Right lobe of liver (tissue), 6 donors: ENCODE measurements at regions not wholly inside any gene's neighbourhood (a gene's known extent, or its start where the extent isn't known, plus 50 kb on each side); places are given as distances from the start of the nearest gene placed in this dataset.

Experiments used
- ATAC-seq, 4 donors: fragments of 200-7000 bp; cut with Tn5 transposase; one replicate each; pipeline ENCODE4 v1.9.1; 2020; ENCODE audit warnings: mild to moderate bottlenecking in 4 of 4, moderate library complexity in 4 of 4
- DNase-seq, 3 donors: peaks; one replicate each; pipeline ENCODE4 v3.0.0-alpha.2; 2020
- H3K27ac ChIP-seq, 3 donors: fragments of 200-600 bp; one replicate each; pipeline ENCODE4 v1.8.0; 2022
- H3K27me3 ChIP-seq, 2 donors: fragments of 200-600 bp; one replicate each; pipeline ENCODE4 v1.8.0; 2022
- H3K36me3 ChIP-seq, 4 donors: fragments of 200-600 bp; sonication (generic) in 1 of 4; one replicate each; pipeline versions ENCODE4 v1.5.1 to v1.8.0; 2017 to 2022; ENCODE audit warnings: control low read depth in 1 of 4
- H3K4me1 ChIP-seq, 4 donors: fragments of 200-600 bp; sonication (generic) in 1 of 4; one replicate each; pipeline versions ENCODE4 v1.5.1 to v1.8.0; 2017 to 2022; ENCODE audit warnings: control low read depth in 1 of 4
- H3K4me3 ChIP-seq, 3 donors: fragments of 200-600 bp; one replicate each; pipeline ENCODE4 v1.8.0; 2022
- H3K9me3 ChIP-seq, 4 donors: fragments of 200-600 bp; sonication (generic) in 1 of 4; one replicate each; pipeline versions ENCODE4 v1.5.1 to v1.8.0; 2017 to 2022; ENCODE audit warnings: control low read depth in 1 of 4
- POLR2A ChIP-seq: fragments of 450-650 bp; IDR thresholded peaks from one replicate; pipeline ENCODE4 v1.6.1; 2017; ENCODE audit warnings: antibody characterized with exemption, mild to moderate bottlenecking
- WGBS: methylation state at CpG from one replicate; pipeline ENCODE4 v1.1.6; 2018; ENCODE audit warnings: low coverage, low lambda C conversion rate; ENCODE audit not compliant: insufficient coverage; ENCODE audit errors: missing lambda C conversion rate; 5-methylcytosine and 5-hydroxymethylcytosine counted together
- intact Hi-C, 2 donors: fragments of 100-400 bp; cut with DNase I; formaldehyde crosslinking; loops; one replicate each; pipeline versions ENCODE4 v1.11.2 to v1.14.1; 2022
- TF ChIP-seq, protein P1 (sequence below), 4 donors: fragments of 200-600 bp in 3 of 4; fragments of 450-650 bp in 1 of 4; IDR thresholded peaks; one replicate each; pipeline versions ENCODE4 v1.5.1 to v1.8.0; 2016 to 2022; ENCODE audit warnings: antibody characterized with exemption in 4 of 4, mild to moderate bottlenecking in 2 of 4
- donor health status: DM: no; HTN: yes; CAD: no.
- donor health status: DM: no; HTN: no; CAD: no.
- donor health status: DM: no; HTN: no; CAD: no.
- donor health status: DM: no; HTN: yes; CAD: no.
- donor health status: DM: no; HTN: yes; CAD: no.

GRCh38 chr9:88810826-88811225 is 180.4 kb upstream of the S1PR3 start:
- Histone ChIP-seq H3K27ac (no peak overlapping the region), H3K4me3 (no peak overlapping the region), H3K9me3 (no peaks in the 10 kb centered on the region), H3K27me3 (no peaks in the 10 kb centered on the region), H3K36me3 (no peaks in the 10 kb centered on the region), H3K4me1 (no peaks in the 10 kb centered on the region)
- TF ChIP-seq, protein P1, sequence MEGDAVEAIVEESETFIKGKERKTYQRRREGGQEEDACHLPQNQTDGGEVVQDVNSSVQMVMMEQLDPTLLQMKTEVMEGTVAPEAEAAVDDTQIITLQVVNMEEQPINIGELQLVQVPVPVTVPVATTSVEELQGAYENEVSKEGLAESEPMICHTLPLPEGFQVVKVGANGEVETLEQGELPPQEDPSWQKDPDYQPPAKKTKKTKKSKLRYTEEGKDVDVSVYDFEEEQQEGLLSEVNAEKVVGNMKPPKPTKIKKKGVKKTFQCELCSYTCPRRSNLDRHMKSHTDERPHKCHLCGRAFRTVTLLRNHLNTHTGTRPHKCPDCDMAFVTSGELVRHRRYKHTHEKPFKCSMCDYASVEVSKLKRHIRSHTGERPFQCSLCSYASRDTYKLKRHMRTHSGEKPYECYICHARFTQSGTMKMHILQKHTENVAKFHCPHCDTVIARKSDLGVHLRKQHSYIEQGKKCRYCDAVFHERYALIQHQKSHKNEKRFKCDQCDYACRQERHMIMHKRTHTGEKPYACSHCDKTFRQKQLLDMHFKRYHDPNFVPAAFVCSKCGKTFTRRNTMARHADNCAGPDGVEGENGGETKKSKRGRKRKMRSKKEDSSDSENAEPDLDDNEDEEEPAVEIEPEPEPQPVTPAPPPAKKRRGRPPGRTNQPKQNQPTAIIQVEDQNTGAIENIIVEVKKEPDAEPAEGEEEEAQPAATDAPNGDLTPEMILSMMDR (IDR thresholded peaks at IDR 0.05), result no peak
- no peak for TF ChIP-seq POLR2A
- 49% methylated on average over 2 of the region's 2 CpGs for WGBS
- ATAC-seq (no peak), DNase-seq (no peak)
- intact Hi-C loops, result no loop called here

DNA sequence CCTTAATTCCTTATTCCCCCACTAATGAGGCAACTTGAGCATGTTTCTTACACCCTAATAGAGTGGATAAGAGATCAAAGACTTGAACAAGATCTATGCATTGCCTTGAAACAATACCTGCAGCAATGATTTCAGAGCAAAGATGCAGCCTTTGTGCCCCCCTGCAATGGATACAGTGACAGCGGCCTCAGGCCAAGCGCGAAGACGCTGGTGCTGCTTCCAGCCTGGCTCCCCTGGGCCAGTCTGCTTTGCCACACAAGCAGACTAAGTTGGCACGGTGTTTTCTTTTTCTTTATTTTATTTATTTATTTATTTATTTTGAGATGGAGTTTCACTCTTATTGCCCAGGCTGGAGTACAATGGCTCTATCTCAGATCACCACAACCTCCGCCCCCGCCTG is 179.8 kb upstream of the S1PR3 start:
- no peak for DNase-seq
- no peaks in the 10 kb centered on the region for H3K9me3 ChIP-seq

DNA sequence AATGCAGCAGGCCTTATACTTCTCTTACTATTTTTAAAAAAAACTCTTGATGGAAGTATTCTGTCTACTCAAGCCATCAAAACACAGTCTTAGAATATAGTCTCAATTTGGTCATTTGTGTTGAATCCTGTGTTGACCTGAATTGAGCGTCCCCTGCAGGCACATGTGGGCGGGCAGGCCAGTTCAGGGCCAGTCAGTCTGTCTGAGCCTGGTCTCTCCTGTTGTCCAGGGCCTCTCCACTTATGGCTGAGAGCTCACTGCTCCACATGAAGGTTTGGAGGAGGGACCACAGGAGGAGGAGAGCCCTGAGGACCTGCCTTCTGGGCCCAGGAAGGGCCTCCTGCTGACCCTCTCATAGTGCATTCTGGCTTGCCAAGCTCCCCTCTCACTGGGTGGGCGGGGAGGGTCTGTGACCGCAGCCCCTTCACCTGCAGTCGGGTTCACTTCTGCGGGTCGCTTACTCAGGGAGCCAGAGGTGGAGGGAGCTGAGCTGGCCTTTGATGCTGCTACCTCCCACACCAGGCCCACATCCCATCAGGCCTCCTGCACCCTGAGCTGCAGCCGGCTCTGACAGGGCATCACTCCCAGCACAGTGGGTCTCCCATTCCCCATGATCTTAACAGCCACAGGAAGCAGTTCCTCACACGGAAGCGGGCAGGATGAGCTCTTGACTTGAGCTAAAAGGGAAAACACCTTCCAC is 178.2 kb upstream of the S1PR3 start:
- H3K27ac ChIP-seq, result no peak overlapping the region
- ATAC-seq (no peak), DNase-seq (no peak)
- H3K4me1 ChIP-seq, result no peaks in the 10 kb centered on the region
- intact Hi-C loops, result no loop called here
- no peaks in the 10 kb centered on the region for H3K36me3 ChIP-seq
- WGBS, result 69% methylated on average over 2 of the region's 10 CpGs
- H3K27me3 ChIP-seq, result no peaks in the 10 kb centered on the region
- H3K4me3 ChIP-seq, result no peak overlapping the region
- no peaks in the 10 kb centered on the region for H3K9me3 ChIP-seq
- TF ChIP-seq POLR2A, result no peak
- TF ChIP-seq, protein P1 (IDR thresholded peaks at IDR 0.05), result no peak

More for the DNA sequence above, 179.8 kb upstream of the S1PR3 start:
- WGBS, result 80% methylated on average over 6 of the region's 7 CpGs
- TF ChIP-seq, protein P1 (IDR thresholded peaks at IDR 0.05), result no peak
- TF ChIP-seq POLR2A, result no peak
- intact Hi-C loops, result no loop called here
- Histone ChIP-seq H3K36me3 (no peaks in the 10 kb centered on the region), H3K27ac (no peak overlapping the region), H3K4me3 (no peak overlapping the region), H3K27me3 (no peaks in the 10 kb centered on the region), H3K4me1 (no peaks in the 10 kb centered on the region)
- no peak for ATAC-seq

DNA sequence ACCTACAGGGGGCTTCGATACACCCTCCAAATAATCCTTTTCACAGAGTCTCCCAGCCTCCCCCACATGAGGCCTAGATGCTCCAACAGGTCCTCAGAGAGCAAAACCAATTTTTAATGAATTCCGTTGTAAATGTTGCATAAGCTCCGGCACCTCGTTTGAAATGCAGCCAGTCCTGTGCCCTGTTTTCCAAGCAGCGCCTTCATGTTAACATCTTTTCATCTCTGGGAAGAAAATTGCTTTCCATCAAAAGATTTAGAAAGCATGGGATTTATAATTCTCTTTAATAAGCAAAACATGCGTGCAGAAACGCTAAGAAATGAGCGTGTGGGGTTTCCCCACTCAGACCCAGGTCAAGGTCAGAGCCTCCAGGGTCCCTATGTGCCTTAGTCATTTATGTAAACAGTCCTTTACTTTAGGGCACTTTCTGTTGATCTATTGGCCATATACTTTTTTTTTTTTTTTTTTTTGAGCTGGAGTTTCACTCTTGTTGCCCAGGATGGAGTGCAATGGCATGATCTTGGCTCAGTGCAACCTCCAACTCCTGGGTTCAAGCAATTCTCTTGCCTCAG is 177.5 kb upstream of the S1PR3 start:
- H3K36me3 ChIP-seq, result no peaks in the 10 kb centered on the region
- no peak for ATAC-seq
- intact Hi-C loops, result no loop called here
- 63% methylated on average over 6 of the region's 8 CpGs for WGBS
- no peaks in the 10 kb centered on the region for H3K4me1 ChIP-seq
- H3K27ac ChIP-seq, result no peak overlapping the region
- H3K4me3 ChIP-seq, result no peak overlapping the region
- H3K27me3 ChIP-seq, result no peaks in the 10 kb centered on the region
- H3K9me3 ChIP-seq, result no peaks in the 10 kb centered on the region
- no peak for DNase-seq
- TF ChIP-seq, protein P1 (IDR thresholded peaks at IDR 0.05), result no peak
- TF ChIP-seq POLR2A, result no peak
